ENCODE measurements at regions not wholly inside any gene's neighbourhood (a gene's known extent, or its start where the extent isn't known, plus 50 kb on each side); places are given as distances from the start of the nearest gene placed in this dataset.

DNA sequence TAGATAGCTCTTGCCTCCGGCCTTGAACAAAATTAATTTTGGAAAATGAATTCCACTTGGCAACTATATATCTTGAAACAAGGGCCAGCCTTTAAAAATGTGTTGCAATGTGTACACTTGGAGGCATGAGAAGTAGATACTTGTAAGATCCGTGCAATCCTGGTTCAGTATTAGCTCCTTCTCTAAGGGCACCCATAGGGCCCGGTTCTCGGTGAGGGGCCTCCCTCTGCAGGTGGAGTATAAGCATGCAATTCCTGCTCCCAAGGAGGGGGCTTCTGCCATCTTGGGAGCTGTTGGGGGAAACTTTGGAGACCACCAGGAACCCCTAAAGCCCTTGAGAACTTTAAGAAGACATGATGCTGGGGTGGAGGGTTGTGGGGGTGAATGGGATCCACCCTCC is 388.7 kb upstream of the RGMA start:
- peak; percentile 52 for ATAC-seq

GRCh38 chr15:93477188-93477587 is 388.2 kb upstream of the RGMA start:
- ATAC-seq, result peak; percentile 96

GRCh38 chr15:93476491-93477177 is 387.6 kb upstream of the RGMA start:
- peak; percentile 83 for ATAC-seq

- ATAC-seq, result no peak
Observed at GRCh38 chr15:93474728-93475127, 385.7 kb upstream of the RGMA start.

- no peak for ATAC-seq
Observed at GRCh38 chr15:93469994-93470393, 381.0 kb upstream of the RGMA start.

GRCh38 chr15:93467337-93467736 is 378.3 kb upstream of the RGMA start:
- ATAC-seq, result peak; percentile 80

GRCh38 chr15:93466380-93466779 is 377.4 kb upstream of the RGMA start:
- ATAC-seq, result peak; percentile 60

GRCh38 chr15:93462690-93463089 is 373.7 kb upstream of the RGMA start:
- ATAC-seq, result no peak

GRCh38 chr15:93460717-93461116 is 371.7 kb upstream of the RGMA start:
- ATAC-seq, result no peak

GRCh38 chr15:93459396-93459795 is 370.4 kb upstream of the RGMA start:
- no peak for ATAC-seq

GRCh38 chr15:93458597-93458996 is 369.6 kb upstream of the RGMA start:
- no peak for ATAC-seq

GRCh38 chr15:93454788-93455187 is 365.8 kb upstream of the RGMA start:
- ATAC-seq, result no peak

DNA sequence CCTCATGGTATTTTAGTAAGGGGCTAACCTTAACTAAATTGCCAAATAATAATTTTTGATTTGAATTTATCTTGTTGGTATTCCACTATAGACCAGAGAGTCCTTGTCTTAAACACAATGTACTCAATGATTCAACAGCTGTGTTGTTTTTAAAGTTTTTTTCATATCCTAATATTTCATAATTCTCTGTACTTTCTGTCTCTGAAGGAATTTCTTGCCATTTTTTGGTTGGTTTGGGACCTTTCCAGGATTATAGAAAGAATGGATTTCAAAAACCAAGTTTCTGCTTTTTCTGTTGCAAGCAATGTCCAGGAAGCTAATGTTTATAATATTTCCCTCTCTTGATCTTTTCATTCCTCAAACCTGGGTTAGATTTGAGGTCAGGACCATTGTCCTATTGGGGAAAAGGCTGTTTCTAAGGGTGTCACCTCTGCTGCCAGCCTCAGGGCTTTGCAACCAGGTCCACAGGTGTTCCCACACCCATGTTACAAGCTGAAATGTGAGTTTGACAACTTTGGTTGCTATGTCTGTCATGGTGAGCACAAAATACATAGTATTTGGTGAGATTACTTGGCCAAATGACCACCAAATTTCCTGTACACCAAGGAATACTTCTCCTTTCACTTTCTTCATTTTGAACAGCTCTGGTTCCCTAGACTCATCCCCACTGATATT is 363.7 kb upstream of the RGMA start:
- peak; percentile 87 for ATAC-seq

- no peak for ATAC-seq
Observed at GRCh38 chr15:93451822-93452221, 362.8 kb upstream of the RGMA start.

- ATAC-seq, result no peak
Observed at GRCh38 chr15:93451265-93451664, 362.3 kb upstream of the RGMA start.

DNA sequence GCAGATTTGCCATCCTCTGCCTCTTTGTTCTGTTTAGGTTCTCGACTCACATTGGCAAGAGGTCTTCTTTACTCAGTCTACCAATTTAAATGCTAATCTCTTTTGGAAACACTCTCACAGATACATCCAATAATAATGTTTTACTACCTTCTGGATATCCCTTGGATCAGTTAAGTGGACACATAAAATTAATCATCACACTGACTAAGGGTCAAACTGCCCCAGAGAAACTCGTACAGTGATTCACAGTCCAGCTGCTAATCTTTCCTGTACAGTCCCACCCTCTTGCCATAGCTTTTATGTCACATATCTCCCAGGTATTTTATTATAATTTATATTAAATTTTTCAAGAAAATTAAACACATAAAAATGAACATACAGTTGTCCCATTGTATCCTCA is 360.8 kb upstream of the RGMA start:
- ATAC-seq, result peak; percentile 35

- ATAC-seq, result no peak
Observed at GRCh38 chr15:93438310-93438709, 349.3 kb upstream of the RGMA start.

- no peak for ATAC-seq
Observed at GRCh38 chr15:93432474-93432873, 343.5 kb upstream of the RGMA start.

GRCh38 chr15:93428807-93429351 is 339.9 kb upstream of the RGMA start:
- peak; percentile 47 for ATAC-seq

GRCh38 chr15:93428150-93428549 is 339.1 kb upstream of the RGMA start:
- peak; percentile 97 for ATAC-seq

GRCh38 chr15:93424131-93424530 is 335.1 kb upstream of the RGMA start:
- ATAC-seq, result no peak

GRCh38 chr15:93422476-93422875 is 333.5 kb upstream of the RGMA start:
- ATAC-seq, result no peak

DNA sequence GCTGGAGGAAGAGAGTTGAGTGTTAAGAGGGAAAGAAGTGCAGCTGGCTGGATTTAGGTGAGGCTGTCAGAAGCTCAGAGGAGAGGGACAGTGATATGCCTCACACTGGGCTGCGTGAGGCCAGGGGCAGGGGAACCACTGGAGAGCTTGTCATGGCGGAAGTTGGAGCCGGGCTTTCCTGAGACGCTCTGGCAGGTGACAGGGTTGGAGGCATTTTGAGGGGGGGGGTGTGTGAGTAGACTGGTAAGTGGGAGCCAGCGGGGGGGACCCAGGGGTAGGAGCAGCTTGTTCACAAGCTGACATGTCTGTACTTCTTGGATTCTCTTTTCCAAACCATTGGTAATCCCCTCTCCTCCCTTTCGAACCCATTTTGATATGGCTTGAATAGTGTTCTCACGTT is 331.5 kb upstream of the RGMA start:
- ATAC-seq, result no peak

GRCh38 chr15:93420050-93420452 is 331.0 kb upstream of the RGMA start:
- ATAC-seq, result peak; percentile 56

All from esophagus mucosa (tissue), 1 donor.